ENCODE measurements at regions not wholly inside any gene's neighbourhood (a gene's known extent, or its start where the extent isn't known, plus 50 kb on each side); places are given as distances from the start of the nearest gene placed in this dataset.

DNA sequence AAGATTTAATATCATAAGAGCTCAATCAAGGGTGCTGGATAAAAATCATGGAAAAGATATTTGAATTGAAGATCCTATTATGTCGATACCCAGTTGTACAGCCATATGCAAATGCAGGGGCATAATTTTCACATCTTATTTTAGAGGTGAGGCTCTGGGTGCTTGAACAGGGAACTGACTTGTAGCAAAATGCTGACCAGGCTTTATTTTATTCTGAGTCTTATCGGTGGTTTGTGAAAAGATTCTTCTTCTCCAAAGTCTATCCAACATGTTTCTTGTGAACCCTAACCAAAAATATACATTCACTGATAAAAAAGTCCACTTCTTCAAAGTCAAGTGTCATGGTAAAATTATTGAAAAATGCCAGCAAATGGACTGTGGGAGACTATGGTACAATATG lies 475.5 kb upstream of the NEGR1 start:
- Histone ChIP-seq H3K36me3 (replicated peaks in 1 of 2; ENCODE audit: control insufficient read depth in 1 of 2, insufficient read depth in 2 of 2, low read length in 2 of 2) (no peaks in the 10 kb centered on the region), H3K79me2 (ENCODE audit: insufficient read depth, low read length) (no peaks in the 10 kb centered on the region), H3K27me3 (ENCODE audit: control insufficient read depth in 2 of 2, insufficient read depth in 2 of 2, low read length in 2 of 2) (no peaks in the 10 kb centered on the region), H3K4me1 (ENCODE audit: control insufficient read depth in 1 of 2, insufficient read depth in 2 of 2, low read length in 2 of 2) (no peaks in the 10 kb centered on the region), H4K20me1 (ENCODE audit: insufficient read depth, low read length) (no peaks in the 10 kb centered on the region), H3K4me3 (replicated peaks in 1 of 3; ENCODE audit: low read depth in 2 of 3, low read length in 3 of 3) (no peak overlapping the region), H3K27ac (ENCODE audit: low read depth in 1 of 2, low read length in 2 of 2) (no peak overlapping the region), H3K9ac (ENCODE audit: insufficient read depth, low read length, poor library complexity, severe bottlenecking) (no peak overlapping the region), H3K9me3 (replicated peaks in 1 of 2; ENCODE audit: control insufficient read depth in 1 of 2, insufficient read depth in 1 of 2, low read length in 2 of 2) (no peaks in the 10 kb centered on the region), H3K4me2 (replicated peaks; ENCODE audit: extremely low read depth, low read length, poor library complexity, severe bottlenecking) (no peak overlapping the region), H2AFZ (ENCODE audit: insufficient read depth, low read depth, low read length, poor library complexity, severe bottlenecking) (no peak overlapping the region)
- WGBS (ENCODE audit: insufficient coverage), result no CpG with 5 or more reads among the region's 2 CpGs
- no peak overlapping the region for H3K4me3 Mint-ChIP-seq
- H3K27me3 Mint-ChIP-seq (ENCODE audit: low read depth in 3 of 3), result peaks cover 0 to 3% (median 0%) of the 10 kb centered on the region in 3 donors
- H3K4me1 Mint-ChIP-seq, result no peaks in the 10 kb centered on the region
- H3K9me3 Mint-ChIP-seq, result peaks cover under 1 to 7% (median 4%) of the 10 kb centered on the region in 7 donors
- no peaks in the 10 kb centered on the region for H3K36me3 Mint-ChIP-seq
- DNase-seq, result no peak
- no peak for TF ChIP-seq CTCF (IDR thresholded peaks at IDR 0.05)
- intact Hi-C loops (cut with micrococcal nuclease), result no loop called here
- H3K27ac Mint-ChIP-seq, result no peak overlapping the region

DNA sequence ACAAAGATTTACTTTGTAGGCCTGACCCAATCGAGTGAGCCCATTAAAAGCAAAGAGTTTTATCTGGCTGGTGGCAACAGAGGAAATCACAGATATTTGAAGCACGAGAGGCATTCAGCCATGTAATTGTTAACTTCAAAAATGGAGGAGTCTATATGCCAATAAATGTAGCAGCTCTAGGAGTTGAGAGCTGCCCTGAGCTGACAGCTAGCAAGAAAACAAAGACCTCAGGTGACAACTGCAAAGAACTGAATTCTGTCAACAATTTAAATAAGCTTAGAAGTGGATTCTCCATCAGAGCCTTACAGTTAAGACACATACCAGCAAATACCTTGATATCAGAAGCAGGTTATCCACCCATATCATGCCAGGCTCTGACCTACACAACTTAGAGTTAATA lies 463.1 kb upstream of the NEGR1 start:
- Histone ChIP-seq H3K79me2 (ENCODE audit: insufficient read depth, low read length) (no peaks in the 10 kb centered on the region), H2AFZ (ENCODE audit: insufficient read depth, low read depth, low read length, poor library complexity, severe bottlenecking) (no peak overlapping the region), H3K4me1 (ENCODE audit: control insufficient read depth in 1 of 2, insufficient read depth in 2 of 2, low read length in 2 of 2) (no peaks in the 10 kb centered on the region), H3K4me2 (replicated peaks; ENCODE audit: extremely low read depth, low read length, poor library complexity, severe bottlenecking) (no peak overlapping the region), H3K9ac (ENCODE audit: insufficient read depth, low read length, poor library complexity, severe bottlenecking) (no peak overlapping the region), H3K36me3 (replicated peaks in 1 of 2; ENCODE audit: control insufficient read depth in 1 of 2, insufficient read depth in 2 of 2, low read length in 2 of 2) (no peaks in the 10 kb centered on the region), H3K4me3 (replicated peaks in 1 of 3; ENCODE audit: low read depth in 2 of 3, low read length in 3 of 3) (no peak overlapping the region), H3K9me3 (replicated peaks in 1 of 2; ENCODE audit: control insufficient read depth in 1 of 2, insufficient read depth in 1 of 2, low read length in 2 of 2) (no peaks in the 10 kb centered on the region), H3K27me3 (ENCODE audit: control insufficient read depth in 2 of 2, insufficient read depth in 2 of 2, low read length in 2 of 2) (no peaks in the 10 kb centered on the region), H4K20me1 (ENCODE audit: insufficient read depth, low read length) (no peaks in the 10 kb centered on the region), H3K27ac (ENCODE audit: low read depth in 1 of 2, low read length in 2 of 2) (no peak overlapping the region)
- H3K36me3 Mint-ChIP-seq, result no peaks in the 10 kb centered on the region
- WGBS (ENCODE audit: insufficient coverage), result 80% methylated on average over 1 of the region's 2 CpGs
- H3K4me3 Mint-ChIP-seq, result no peak overlapping the region
- intact Hi-C loops (cut with micrococcal nuclease), result no loop called here
- no peak for TF ChIP-seq CTCF (IDR thresholded peaks at IDR 0.05)
- peaks cover 0 to 1% (median 0%) of the 10 kb centered on the region in 3 donors for H3K27me3 Mint-ChIP-seq (ENCODE audit: low read depth in 3 of 3)
- no peak for DNase-seq
- H3K27ac Mint-ChIP-seq, result no peak overlapping the region
- no peaks in the 10 kb centered on the region for H3K4me1 Mint-ChIP-seq
- peaks cover 0 to 6% (median 2%) of the 10 kb centered on the region in 7 donors for H3K9me3 Mint-ChIP-seq
